Esophagus muscularis mucosa (tissue), 4 donors: ENCODE measurements at regions not wholly inside any gene's neighbourhood (a gene's known extent, or its start where the extent isn't known, plus 50 kb on each side); places are given as distances from the start of the nearest gene placed in this dataset.

Experiments
- DNase-seq: peaks from one replicate; pipeline ENCODE4 v3.0.0-alpha.2; 2017; ENCODE audit errors: extremely low spot score
- H3K27ac ChIP-seq, 4 donors: fragments of 200-600 bp; sonication (generic); replicated peaks in 1 of 4; 1 replicate in 3 of 4; 2 replicates in 1 of 4; pipeline ENCODE4 v1.5.1; 2016 to 2019; ENCODE audit warnings: mild to moderate bottlenecking in 1 of 4
- H3K27me3 ChIP-seq, 4 donors: fragments of 200-600 bp; sonication (generic); one replicate each; pipeline versions ENCODE4 v1.5.1 to v1.6.0; 2016 to 2019
- H3K36me3 ChIP-seq, 4 donors: fragments of 200-600 bp; sonication (generic); one replicate each; pipeline ENCODE4 v1.5.1; 2016 to 2019
- H3K4me1 ChIP-seq, 4 donors: fragments of 200-600 bp; sonication (generic); one replicate each; pipeline ENCODE4 v1.5.1; 2016 to 2019
- H3K4me3 ChIP-seq, 4 donors: fragments of 200-600 bp; sonication (generic); 1 replicate in 2 of 4; 2 replicates in 2 of 4; pipeline ENCODE4 v1.5.1; 2016 to 2019; ENCODE audit warnings: mild to moderate bottlenecking in 4 of 4, moderate library complexity in 1 of 4
- H3K9me3 ChIP-seq, 4 donors: fragments of 200-600 bp; sonication (generic); 1 replicate in 3 of 4; 2 replicates in 1 of 4; pipeline ENCODE4 v1.5.1; 2016 to 2019
- EP300 ChIP-seq: sonication (generic); formaldehyde crosslinking; IDR thresholded peaks from one replicate; pipeline ENCODE4 v1.6.1; 2017; ENCODE audit warnings: antibody characterized with exemption
- POLR2A ChIP-seq: fragments of 450-650 bp; IDR thresholded peaks from one replicate; pipeline ENCODE4 v1.6.1; 2017; ENCODE audit warnings: antibody characterized with exemption, moderate library complexity, mild to moderate bottlenecking, low read depth
- POLR2AphosphoS5 ChIP-seq, 2 donors: sonication (generic); formaldehyde crosslinking; IDR thresholded peaks; one replicate each; pipeline ENCODE4 v1.6.1; 2017; ENCODE audit warnings: antibody characterized with exemption in 2 of 2
- WGBS: methylation state at CpG from one replicate; pipeline ENCODE4 v1.1.5; 2018; 5-methylcytosine and 5-hydroxymethylcytosine counted together
- intact Hi-C: fragments of 100-400 bp; cut with DNase I; formaldehyde crosslinking; loops from one replicate; pipeline ENCODE4 v1.15.1; 2023
- TF ChIP-seq, protein P1 (sequence below), 3 experiments: fragments of 200-600 bp in 2 of 3; fragments of 450-650 bp in 1 of 3; sonication (generic) in 2 of 3; IDR thresholded peaks; one replicate each; pipeline ENCODE4 v1.5.1; 2017 to 2019; ENCODE audit warnings: antibody characterized with exemption in 3 of 3, mild to moderate bottlenecking in 2 of 3, moderate library complexity in 1 of 3

DNA sequence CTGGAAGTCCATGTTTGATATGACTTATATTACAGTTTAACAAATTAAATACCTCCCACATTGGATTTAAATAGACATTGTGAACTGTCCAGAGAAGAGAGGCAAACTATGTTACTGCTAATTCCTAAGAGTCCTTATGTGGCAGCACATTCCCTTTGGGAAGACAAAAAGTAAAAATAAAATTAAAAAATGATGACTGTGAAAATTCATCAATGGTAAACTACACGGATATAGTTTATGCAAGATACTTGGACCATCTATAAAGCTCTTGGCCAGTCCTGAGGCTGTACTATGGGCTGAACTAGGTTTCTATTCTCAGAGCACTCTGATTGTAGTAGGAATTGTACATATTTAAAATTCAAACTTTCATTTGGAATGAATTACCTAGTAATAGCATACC, 206.4 kb downstream of the LRRK2 start:
- 27% methylated on average over 1 of the region's 1 CpG for WGBS
- H3K4me1 ChIP-seq: no peaks in the 10 kb centered on the region

DNA sequence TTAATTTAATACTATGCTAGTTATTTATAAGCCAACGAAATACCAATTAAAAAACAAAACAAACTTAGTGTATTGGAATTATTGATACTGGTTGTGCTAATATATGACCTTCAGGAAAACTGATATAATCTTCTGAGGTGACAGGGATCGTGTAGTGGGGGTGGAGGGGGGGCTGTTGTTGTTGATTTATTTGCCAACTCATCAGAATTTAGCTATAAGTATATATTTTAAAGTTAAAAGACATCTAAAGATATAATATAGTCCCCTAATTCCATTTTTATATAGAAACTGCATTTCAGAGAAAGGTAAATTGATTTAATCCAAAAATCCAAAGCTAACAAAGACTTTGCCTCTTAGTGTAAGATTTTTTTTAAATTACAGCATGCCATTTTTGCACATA, 210.5 kb downstream of the LRRK2 start:
- TF ChIP-seq EP300 (no peak), POLR2A (no peak), POLR2AphosphoS5 (IDR thresholded peaks at IDR 0.05) (no peak)
- TF ChIP-seq, protein P1, sequence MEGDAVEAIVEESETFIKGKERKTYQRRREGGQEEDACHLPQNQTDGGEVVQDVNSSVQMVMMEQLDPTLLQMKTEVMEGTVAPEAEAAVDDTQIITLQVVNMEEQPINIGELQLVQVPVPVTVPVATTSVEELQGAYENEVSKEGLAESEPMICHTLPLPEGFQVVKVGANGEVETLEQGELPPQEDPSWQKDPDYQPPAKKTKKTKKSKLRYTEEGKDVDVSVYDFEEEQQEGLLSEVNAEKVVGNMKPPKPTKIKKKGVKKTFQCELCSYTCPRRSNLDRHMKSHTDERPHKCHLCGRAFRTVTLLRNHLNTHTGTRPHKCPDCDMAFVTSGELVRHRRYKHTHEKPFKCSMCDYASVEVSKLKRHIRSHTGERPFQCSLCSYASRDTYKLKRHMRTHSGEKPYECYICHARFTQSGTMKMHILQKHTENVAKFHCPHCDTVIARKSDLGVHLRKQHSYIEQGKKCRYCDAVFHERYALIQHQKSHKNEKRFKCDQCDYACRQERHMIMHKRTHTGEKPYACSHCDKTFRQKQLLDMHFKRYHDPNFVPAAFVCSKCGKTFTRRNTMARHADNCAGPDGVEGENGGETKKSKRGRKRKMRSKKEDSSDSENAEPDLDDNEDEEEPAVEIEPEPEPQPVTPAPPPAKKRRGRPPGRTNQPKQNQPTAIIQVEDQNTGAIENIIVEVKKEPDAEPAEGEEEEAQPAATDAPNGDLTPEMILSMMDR (IDR thresholded peaks at IDR 0.05): no peak
- no peaks in the 10 kb centered on the region for H3K4me1 ChIP-seq
- no peaks in the 10 kb centered on the region for H3K9me3 ChIP-seq
- intact Hi-C loops: no loop called here
- no peaks in the 10 kb centered on the region for H3K27me3 ChIP-seq
- H3K4me3 ChIP-seq: no peak overlapping the region
- H3K36me3 ChIP-seq: no peaks in the 10 kb centered on the region
- DNase-seq: no peak
- 74% methylated on average over 2 of the region's 2 CpGs for WGBS
- H3K27ac ChIP-seq: no peak overlapping the region

More for the DNA sequence above, 206.4 kb downstream of the LRRK2 start:
- Histone ChIP-seq H3K27me3 (no peaks in the 10 kb centered on the region), H3K9me3 (no peaks in the 10 kb centered on the region), H3K27ac (no peak overlapping the region), H3K4me3 (no peak overlapping the region), H3K36me3 (no peaks in the 10 kb centered on the region)
- intact Hi-C loops: no loop called here
- TF ChIP-seq EP300: no peak
- no peak for TF ChIP-seq POLR2A
- no peak for TF ChIP-seq POLR2AphosphoS5 (IDR thresholded peaks at IDR 0.05)
- TF ChIP-seq, protein P1 (IDR thresholded peaks at IDR 0.05): no peak
- no peak for DNase-seq

DNA sequence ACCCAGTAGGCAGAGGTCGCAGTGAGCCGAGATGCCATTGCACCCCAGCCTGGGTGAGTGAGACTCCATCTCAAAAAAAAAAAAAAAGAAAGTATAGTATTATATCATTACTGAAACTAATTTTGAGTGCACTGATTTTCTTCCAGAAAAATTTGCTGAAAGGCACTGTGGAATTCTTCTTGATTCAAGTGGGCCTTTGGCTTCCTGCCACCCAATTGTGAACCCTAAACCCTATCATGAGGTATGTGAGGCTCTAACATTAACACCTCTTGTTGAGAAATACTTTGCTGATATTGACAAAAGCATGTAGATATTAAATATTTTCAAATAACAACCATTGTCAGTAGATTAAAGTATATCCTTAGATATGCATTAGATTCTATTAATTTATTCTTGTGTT, 211.2 kb downstream of the LRRK2 start:
- H3K4me3 ChIP-seq: no peak overlapping the region
- intact Hi-C loops: no loop called here
- no peak overlapping the region for H3K27ac ChIP-seq
- DNase-seq: no peak
- 88% methylated on average over 2 of the region's 2 CpGs for WGBS
- H3K4me1 ChIP-seq: no peaks in the 10 kb centered on the region
- no peaks in the 10 kb centered on the region for H3K9me3 ChIP-seq
- TF ChIP-seq, protein P1 (IDR thresholded peaks at IDR 0.05): no peak
- no peak for TF ChIP-seq POLR2AphosphoS5 (IDR thresholded peaks at IDR 0.05)
- no peaks in the 10 kb centered on the region for H3K27me3 ChIP-seq
- no peaks in the 10 kb centered on the region for H3K36me3 ChIP-seq

DNA sequence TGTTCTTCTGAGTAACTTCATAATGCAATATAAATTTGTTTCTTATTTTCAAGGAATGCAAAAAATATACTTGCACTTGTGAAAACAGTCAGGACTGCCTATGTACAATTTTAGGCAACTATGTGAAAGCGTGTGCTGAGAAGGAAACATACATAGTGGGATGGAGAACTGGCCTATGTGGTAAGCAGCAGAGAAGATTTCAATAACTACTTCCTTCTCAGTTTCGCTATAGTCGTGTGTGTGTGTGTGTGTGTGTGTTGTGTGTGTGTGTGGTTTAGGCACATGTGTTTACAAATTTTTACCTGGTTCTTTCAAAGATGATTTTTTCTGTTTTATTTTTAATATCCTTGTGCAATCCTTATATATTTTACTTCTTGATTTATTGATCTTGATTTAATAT, 211.8 kb downstream of the LRRK2 start:
- TF ChIP-seq, protein P1 (IDR thresholded peaks at IDR 0.05): no peak
- TF ChIP-seq EP300 (no peak), POLR2AphosphoS5 (IDR thresholded peaks at IDR 0.05) (no peak), POLR2A (no peak)
- intact Hi-C loops: no loop called here
- no peak overlapping the region for H3K4me3 ChIP-seq
- no peaks in the 10 kb centered on the region for H3K9me3 ChIP-seq
- no peak overlapping the region for H3K27ac ChIP-seq
- WGBS: 89% methylated on average over 3 of the region's 3 CpGs
- H3K4me1 ChIP-seq: no peaks in the 10 kb centered on the region
- no peak for DNase-seq
- no peaks in the 10 kb centered on the region for H3K27me3 ChIP-seq
- no peaks in the 10 kb centered on the region for H3K36me3 ChIP-seq

DNA sequence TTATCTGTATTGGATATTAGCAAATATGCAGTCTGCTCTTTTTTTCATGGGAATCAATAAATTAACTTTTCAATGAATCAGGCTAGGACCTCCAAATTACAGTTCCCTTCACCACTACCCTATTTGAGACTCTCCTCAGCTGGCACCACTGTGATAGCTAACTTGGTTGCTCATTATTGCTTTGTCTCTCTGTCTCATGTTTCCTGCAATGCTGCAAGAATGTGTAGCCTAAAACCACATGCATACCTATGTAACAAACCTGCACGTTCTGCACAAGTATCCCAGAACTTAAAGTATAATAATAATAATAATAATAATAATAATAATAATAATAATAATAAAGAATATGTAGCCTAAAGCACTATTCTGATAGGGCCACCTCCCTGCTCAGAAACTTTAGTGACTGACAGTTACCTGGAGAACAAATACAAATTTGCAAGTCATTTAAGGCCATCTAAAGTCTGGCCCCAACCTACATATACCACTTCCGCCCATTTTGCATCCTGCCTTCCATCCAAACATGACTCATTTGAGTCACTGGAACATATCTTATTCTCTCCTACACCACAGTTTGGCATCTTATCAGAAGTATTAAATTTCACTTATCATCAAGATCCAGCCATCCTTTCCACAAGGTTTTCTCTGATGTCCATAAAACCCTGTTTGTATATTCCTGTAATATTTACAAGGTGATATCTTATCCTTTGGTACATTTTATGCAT, 215.1 kb downstream of the LRRK2 start:
- Histone ChIP-seq H3K9me3 (no peaks in the 10 kb centered on the region), H3K4me3 (no peak overlapping the region), H3K27ac (no peak overlapping the region), H3K27me3 (no peaks in the 10 kb centered on the region), H3K36me3 (no peaks in the 10 kb centered on the region), H3K4me1 (no peaks in the 10 kb centered on the region)
- TF ChIP-seq, protein P1 (IDR thresholded peaks at IDR 0.05): no peak
- no peak for TF ChIP-seq POLR2A
- TF ChIP-seq POLR2AphosphoS5 (IDR thresholded peaks at IDR 0.05): no peak
- no peak for TF ChIP-seq EP300
- 76% methylated on average over 2 of the region's 2 CpGs for WGBS
- DNase-seq: no peak
- intact Hi-C loops: no loop called here
